IMR-90 (cell line): ENCODE measurements at regions not wholly inside any gene's neighbourhood (a gene's known extent, or its start where the extent isn't known, plus 50 kb on each side); places are given as distances from the start of the nearest gene placed in this dataset.

Source experiments
- ATAC-seq: fragments of 200-7000 bp; cut with Tn5 transposase; 2 replicates; pipeline ENCODE4 v1.9.1; 2020; ENCODE audit warnings: low read depth, mild to moderate bottlenecking, moderate library complexity
- BruUV-seq: library from RNA; stranded (reverse); fragments of 400-500 nt; replicated peaks from 2 replicates; lab custom pipeline; 2021; lab: Mats Ljungman, UMichigan
- CTCF ChIA-PET: fragments of 300-600 bp; formaldehyde crosslinking; extraction: SDS; loops from one replicate; lab custom pipeline; 2021; ENCODE audit warnings: antibody characterized with exemption; lab: Yijun Ruan, JAX
- POLR2A ChIA-PET: fragments of 300-600 bp; sonication (Branson Sonifier 250); formaldehyde crosslinking; loops from one replicate; lab custom pipeline; 2022; ENCODE audit warnings: antibody characterized with exemption; ENCODE audit not compliant: unreplicated experiment; lab: Charles Lee
- DNase-seq: peaks from one replicate; pipeline ENCODE4 v3.0.0; 2013
- H2AFZ ChIP-seq: replicated peaks from 2 replicates; pipeline ENCODE3; 2013; ENCODE audit warnings: low read length, mild to moderate bottlenecking; ENCODE audit not compliant: poor library complexity
- H2AK5ac ChIP-seq: 2 replicates; pipeline ENCODE4 v1.6.1; 2013; ENCODE audit warnings: low read depth, low read length, inconsistent platforms
- H2AK9ac ChIP-seq: replicated peaks from 2 replicates; pipeline ENCODE3; 2013; ENCODE audit warnings: mild to moderate bottlenecking, low read depth, low read length, moderate library complexity; ENCODE audit not compliant: poor library complexity
- H2BK120ac ChIP-seq: 2 replicates; pipeline ENCODE4 v1.6.1; 2013; ENCODE audit warnings: low read depth, low read length, inconsistent platforms
- H2BK15ac ChIP-seq: 3 replicates; pipeline ENCODE4 v1.6.1; 2013; ENCODE audit warnings: low read depth, low read length, inconsistent platforms
- H2BK20ac ChIP-seq: 2 replicates; pipeline ENCODE4 v1.6.1; 2013; ENCODE audit warnings: low read depth, mild to moderate bottlenecking, inconsistent platforms, low read length, moderate library complexity
- H2BK5ac ChIP-seq: 2 replicates; pipeline ENCODE4 v1.6.1; 2013; ENCODE audit warnings: mild to moderate bottlenecking, low read depth, low read length, inconsistent platforms; ENCODE audit not compliant: poor library complexity, severe bottlenecking
- H3K14ac ChIP-seq: replicated peaks from 2 replicates; pipeline ENCODE4 v1.6.1; 2013; ENCODE audit warnings: low read depth, low read length, inconsistent platforms
- H3K18ac ChIP-seq: 2 replicates; pipeline ENCODE4 v1.6.1; 2013; ENCODE audit warnings: low read depth, low read length, control low read depth
- H3K23ac ChIP-seq: 2 replicates; pipeline ENCODE4 v1.6.1; 2013; ENCODE audit warnings: low read depth, low read length, inconsistent platforms
- H3K27ac ChIP-seq: 2 replicates; pipeline ENCODE4 v1.5.1; 2013; ENCODE audit warnings: mild to moderate bottlenecking, control low read depth, low read length; ENCODE audit not compliant: insufficient read depth
- H3K27me3 ChIP-seq: 2 replicates; pipeline ENCODE4 v1.6.1; 2013; ENCODE audit warnings: low read length; ENCODE audit not compliant: control insufficient read depth, insufficient read depth
- H3K36me3 ChIP-seq: 2 replicates; pipeline ENCODE4 v1.6.1; 2013; ENCODE audit warnings: low read length, mixed read lengths; ENCODE audit not compliant: control insufficient read depth, insufficient read depth
- H3K4ac ChIP-seq: 2 replicates; pipeline ENCODE4 v1.6.1; 2013; ENCODE audit warnings: low read depth, low read length, inconsistent platforms
- H3K4me1 ChIP-seq: 2 replicates; pipeline ENCODE4 v1.6.1; 2013; ENCODE audit warnings: low read length, mixed read lengths; ENCODE audit not compliant: control insufficient read depth, insufficient read depth
- H3K4me2 ChIP-seq: 2 replicates; pipeline ENCODE4 v1.6.1; 2013; ENCODE audit warnings: low read depth, mild to moderate bottlenecking, control low read depth, low read length, moderate library complexity
- H3K4me3 ChIP-seq: 2 replicates; pipeline ENCODE4 v1.5.1; 2013; ENCODE audit warnings: low read depth, mild to moderate bottlenecking, control low read depth, low read length, moderate library complexity; ENCODE audit not compliant: insufficient read depth
- H3K56ac ChIP-seq: 2 replicates; pipeline ENCODE4 v1.6.1; 2013; ENCODE audit warnings: low read length, inconsistent platforms; ENCODE audit not compliant: insufficient read depth; ENCODE audit errors: extremely low read depth
- H3K79me1 ChIP-seq, 2 experiments: 2 replicates each; pipeline ENCODE4 v1.6.1; 2013; ENCODE audit warnings: low read length in 2 of 2, inconsistent platforms in 1 of 2, low read depth in 1 of 2
- H3K9ac ChIP-seq: 2 replicates; pipeline ENCODE4 v1.6.1; 2013; ENCODE audit warnings: low read depth, low read length, control low read depth
- H3K9me1 ChIP-seq: 2 replicates; pipeline ENCODE4 v1.6.1; 2013; ENCODE audit warnings: low read length, inconsistent platforms; ENCODE audit not compliant: insufficient read depth
- H3K9me3 ChIP-seq: 2 replicates; pipeline ENCODE4 v1.6.1; 2013; ENCODE audit warnings: low read length; ENCODE audit not compliant: control insufficient read depth, insufficient read depth
- H4K20me1 ChIP-seq: 2 replicates; pipeline ENCODE4 v1.6.1; 2013; ENCODE audit warnings: low read length, inconsistent platforms; ENCODE audit not compliant: insufficient read depth
- H4K5ac ChIP-seq: 2 replicates; pipeline ENCODE4 v1.6.1; 2013; ENCODE audit warnings: mild to moderate bottlenecking, low read depth, low read length, control low read depth
- H4K8ac ChIP-seq, 2 experiments: 2 replicates each; pipeline ENCODE4 v1.6.1; 2013; ENCODE audit warnings: low read depth in 2 of 2, low read length in 2 of 2, control low read depth in 1 of 2, inconsistent platforms in 1 of 2
- H4K91ac ChIP-seq: 2 replicates; pipeline ENCODE4 v1.6.1; 2013; ENCODE audit warnings: low read depth, low read length, inconsistent platforms; ENCODE audit not compliant: insufficient read depth
- CEBPB ChIP-seq: IDR thresholded peaks from 2 replicates; pipeline ENCODE4 v1.6.1; 2012; ENCODE audit warnings: low read depth, low read length, improper control_type of control experiment
- CTCF ChIP-seq: conservative IDR thresholded peaks from 2 replicates; pipeline ENCODE4 v1.5.1; 2012; ENCODE audit warnings: mild to moderate bottlenecking, low read depth, low read length, improper control_type of control experiment
- POLR2A ChIP-seq: IDR thresholded peaks from 2 replicates; pipeline ENCODE4 v1.6.1; 2012; ENCODE audit warnings: mild to moderate bottlenecking, low read depth, low read length
- RCOR1 ChIP-seq: IDR thresholded peaks from 2 replicates; pipeline ENCODE4 v1.6.1; 2012; ENCODE audit warnings: mild to moderate bottlenecking, low read length, improper control_type of control experiment; ENCODE audit not compliant: insufficient replicate concordance
- WGBS, 2 experiments: methylation state at CpG; one replicate each; pipeline versions ENCODE4 v1.1.5 to v1.1.7; 2013; ENCODE audit warnings: missing lambda C conversion rate in 2 of 2; ENCODE audit not compliant: insufficient read length in 1 of 2; ENCODE audit errors: extremely low coverage in 2 of 2; 5-methylcytosine and 5-hydroxymethylcytosine counted together
- dilution Hi-C: fragments of 300-500 bp; cut with HindIII; formaldehyde crosslinking; loops from one replicate; pipeline ENCODE4 v1.14.3; 2018; ENCODE audit warnings: low sequenced_read_pairs; ENCODE audit not compliant: unreplicated experiment
- in situ Hi-C: fragments of 300-500 bp; cut with MboI; formaldehyde crosslinking; loops from 3 replicates; pipeline ENCODE4 v1.14.3; 2019; ENCODE audit warnings: low sequenced_read_pairs, inconsistent platforms, mixed read lengths
- intact Hi-C: fragments of 100-400 bp; cut with micrococcal nuclease; formaldehyde crosslinking; loops from 2 replicates; pipeline ENCODE4 v1.10.0; 2022

GRCh38 chr2:129354631-129355030, 624.8 kb upstream of the RAB6C start:
- WGBS, 2 experiments, result no CpG with 5 or more reads among the region's 2 CpGs
- Histone ChIP-seq H4K8ac (no peak overlapping the region), H3K4me1 (no peaks in the 10 kb centered on the region), H4K5ac (no peak overlapping the region), H3K27me3 (no peaks in the 10 kb centered on the region), H3K9me3 (peaks cover 30% of the 10 kb centered on the region), H3K36me3 (no peaks in the 10 kb centered on the region), H2AFZ (no peak overlapping the region), H3K27ac (no peak overlapping the region), H3K4ac (no peak overlapping the region), H2BK20ac (no peak overlapping the region), H3K9ac (no peak overlapping the region), H3K14ac (no peak overlapping the region), H3K56ac (no peak overlapping the region), H4K91ac (no peak overlapping the region), H3K23ac (no peak overlapping the region), H3K79me1 (no peaks in the 10 kb centered on the region), H4K20me1 (no peaks in the 10 kb centered on the region), H3K18ac (no peak overlapping the region), H2BK15ac (no peak overlapping the region), H2BK5ac (no peak overlapping the region), H2BK120ac (no peak overlapping the region), H3K4me3 (no peak overlapping the region), H2AK5ac (no peak overlapping the region), H3K4me2 (no peak overlapping the region), H3K9me1 (no peaks in the 10 kb centered on the region), H2AK9ac (no peak overlapping the region)
- DNase-seq (no peak), ATAC-seq (no peak)
- intact Hi-C loops, result no loop called here
- no peak for TF ChIP-seq RCOR1
- TF ChIP-seq CEBPB, result no peak
- TF ChIP-seq CTCF, result no peak
- no peak for TF ChIP-seq POLR2A
- ChIA-PET CTCF (no interaction called here), POLR2A (no interaction called here)
- no TSS peak for BruUV-seq
- dilution Hi-C loops, result no loop called here
- in situ Hi-C loops, result no loop called here
